Peyer's patch (tissue), 4 donors: ENCODE measurements at regions not wholly inside any gene's neighbourhood (a gene's known extent, or its start where the extent isn't known, plus 50 kb on each side); places are given as distances from the start of the nearest gene placed in this dataset.
"Not testable (repeated sequence)": the region's sequence is repeated elsewhere in the genome, so short reads cannot be mapped to it uniquely, and the experiment has no call there.

Experiments
- DNase-seq, 3 donors: peaks; one replicate each; pipeline ENCODE4 v3.0.0-alpha.2; 2017 to 2019
- H3K27ac ChIP-seq, 4 donors: fragments of 200-600 bp; sonication (generic); one replicate each; pipeline ENCODE4 v1.5.1; 2016 to 2019
- H3K27me3 ChIP-seq, 2 donors: fragments of 200-600 bp; sonication (generic); one replicate each; pipeline ENCODE4 v1.5.1; 2019
- H3K36me3 ChIP-seq, 3 donors: fragments of 200-600 bp; sonication (generic); one replicate each; pipeline ENCODE4 v1.5.1; 2016 to 2019
- H3K4me1 ChIP-seq, 4 donors: fragments of 200-600 bp; sonication (generic); one replicate each; pipeline ENCODE4 v1.5.1; 2016 to 2019
- H3K4me3 ChIP-seq, 4 donors: fragments of 200-600 bp; sonication (generic); 1 replicate in 3 of 4; 2 replicates in 1 of 4; pipeline ENCODE4 v1.5.1; 2016 to 2019; ENCODE audit warnings: mild to moderate bottlenecking in 1 of 4
- H3K9me3 ChIP-seq, 4 donors: fragments of 200-600 bp; sonication (generic); one replicate each; pipeline ENCODE4 v1.5.1; 2016 to 2019; ENCODE audit warnings: mild to moderate bottlenecking in 1 of 4
- CTCF ChIP-seq, 6 experiments: fragments of 450-650 bp in 4 of 6; fragments of 200-600 bp in 2 of 6; sonication (generic) in 1 of 6; IDR thresholded peaks; one replicate each; pipeline ENCODE4 v1.5.1; 2017 to 2019; ENCODE audit warnings: antibody characterized with exemption in 6 of 6, mild to moderate bottlenecking in 3 of 6, moderate library complexity in 1 of 6
- POLR2A ChIP-seq, 2 donors: fragments of 450-650 bp; IDR thresholded peaks; one replicate each; pipeline ENCODE4 v1.5.1; 2017; ENCODE audit warnings: antibody characterized with exemption in 2 of 2, mild to moderate bottlenecking in 2 of 2, moderate library complexity in 2 of 2

DNA sequence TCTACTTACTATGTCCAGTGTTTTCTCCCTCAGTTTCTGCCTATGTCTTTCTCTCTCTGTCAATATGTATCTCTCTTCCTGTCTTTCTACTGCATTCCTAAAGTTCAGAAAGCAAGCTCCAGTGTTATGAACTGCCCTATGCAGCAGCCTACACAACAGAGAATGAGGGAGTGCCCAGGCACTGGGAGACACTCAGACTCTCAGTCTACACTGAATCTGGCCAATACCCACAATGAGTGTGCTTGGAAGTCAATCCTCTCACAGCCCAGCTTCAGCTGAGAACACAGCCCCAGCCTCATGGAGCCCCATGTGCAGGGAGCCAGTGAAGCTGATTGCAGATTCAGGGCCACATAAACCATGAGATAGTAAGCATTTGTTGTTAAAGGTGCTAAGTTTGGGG is 128.7 kb downstream of the ALG10 start:
- Histone ChIP-seq H3K27ac (no peak overlapping the region), H3K4me3 (no peak overlapping the region), H3K4me1 (no peaks in the 10 kb centered on the region), H3K27me3 (no peaks in the 10 kb centered on the region), H3K9me3 (no peaks in the 10 kb centered on the region), H3K36me3 (no peaks in the 10 kb centered on the region)
- no peak for DNase-seq
- TF ChIP-seq POLR2A (IDR thresholded peaks at IDR 0.05) (no peak), CTCF (IDR thresholded peaks at IDR 0.05) (no peak)

DNA sequence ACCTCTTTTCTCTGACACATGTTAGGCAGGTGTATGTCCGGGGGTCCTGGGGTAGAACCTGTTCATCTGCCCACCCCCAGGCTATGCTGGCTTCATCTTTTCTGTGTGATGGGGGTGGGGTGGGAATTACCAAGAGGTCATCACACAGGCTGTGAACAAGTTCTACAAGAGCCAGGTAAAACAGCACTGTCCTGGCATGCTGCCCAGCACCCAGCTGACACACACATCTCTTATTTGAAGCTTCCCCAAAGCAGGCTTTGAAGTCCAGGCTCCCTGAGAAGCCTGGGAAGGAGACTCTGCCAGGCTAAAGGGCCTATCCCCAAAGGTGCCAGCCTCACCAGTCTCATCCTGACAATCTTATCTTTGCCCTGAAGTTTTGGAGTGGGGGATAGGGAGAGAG is 141.1 kb downstream of the ALG10 start:
- H3K9me3 ChIP-seq = no peaks in the 10 kb centered on the region
- H3K36me3 ChIP-seq = no peaks in the 10 kb centered on the region
- H3K4me3 ChIP-seq = no peak overlapping the region
- no peak for DNase-seq
- H3K4me1 ChIP-seq = no peaks in the 10 kb centered on the region
- H3K27me3 ChIP-seq = no peaks in the 10 kb centered on the region
- TF ChIP-seq POLR2A (IDR thresholded peaks at IDR 0.05) (no peak), CTCF (IDR thresholded peaks at IDR 0.05) (no peak)
- H3K27ac ChIP-seq = no peak overlapping the region

GRCh38 chr12:34166427-34167060 is 144.2 kb downstream of the ALG10 start:
- Histone ChIP-seq H3K27ac (no peak overlapping the region), H3K4me1 (no peaks in the 10 kb centered on the region), H3K36me3 (no peaks in the 10 kb centered on the region), H3K9me3 (no peaks in the 10 kb centered on the region), H3K4me3 (no peak overlapping the region), H3K27me3 (no peaks in the 10 kb centered on the region)
- no peak for DNase-seq
- TF ChIP-seq POLR2A (IDR thresholded peaks at IDR 0.05) (no peak), CTCF (IDR thresholded peaks at IDR 0.05) (no peak)

DNA sequence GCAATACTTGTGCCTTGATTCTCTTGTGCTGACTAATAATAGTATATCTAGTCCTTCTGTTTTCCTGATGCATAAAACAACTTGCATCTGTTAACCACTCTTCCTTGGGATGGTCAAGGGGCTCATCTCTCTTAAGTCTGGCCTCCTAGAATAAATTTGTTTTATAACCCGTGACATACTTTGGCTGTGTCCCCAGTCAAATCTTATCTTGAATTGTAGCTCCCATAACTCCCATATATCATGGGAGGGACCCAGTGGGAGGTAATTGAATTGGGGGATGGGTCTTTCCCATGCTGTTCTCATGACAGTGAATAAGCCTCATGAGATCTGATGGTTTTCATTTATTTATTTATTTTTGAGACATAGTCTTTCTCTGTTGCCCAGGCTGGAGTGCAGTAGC is 146.2 kb downstream of the ALG10 start:
- DNase-seq = not testable (repeated sequence)

GRCh38 chr12:34186492-34186891 is 164.2 kb downstream of the ALG10 start:
- TF ChIP-seq CTCF (IDR thresholded peaks at IDR 0.05) (no peak), POLR2A (IDR thresholded peaks at IDR 0.05) (no peak)
- Histone ChIP-seq H3K9me3 (no peaks in the 10 kb centered on the region), H3K27ac (no peak overlapping the region), H3K4me3 (no peak overlapping the region), H3K4me1 (no peaks in the 10 kb centered on the region), H3K27me3 (no peaks in the 10 kb centered on the region), H3K36me3 (no peaks in the 10 kb centered on the region)
- no peak for DNase-seq

More for the DNA sequence above, 146.2 kb downstream of the ALG10 start:
- not testable (repeated sequence) for H3K4me3 ChIP-seq, H3K27me3 ChIP-seq, H3K36me3 ChIP-seq, H3K9me3 ChIP-seq, H3K27ac ChIP-seq, H3K4me1 ChIP-seq

DNA sequence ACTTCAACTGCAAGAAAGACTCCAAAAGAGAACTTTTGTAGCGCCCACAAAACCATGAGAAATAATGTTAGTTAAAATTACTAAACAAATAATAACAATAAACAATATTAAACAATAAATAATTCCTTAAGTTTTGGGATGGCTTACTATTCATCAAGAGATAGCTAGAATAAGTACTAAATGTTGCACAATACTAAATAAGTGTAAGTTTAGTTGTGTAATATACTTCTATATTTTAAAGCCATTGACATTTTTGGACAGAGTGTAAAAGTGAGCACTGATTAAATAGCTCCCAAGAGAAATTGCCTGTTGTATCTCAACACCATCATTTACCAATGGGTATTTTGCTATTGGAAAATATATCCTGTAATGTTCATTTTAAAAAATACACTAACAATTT is 166.7 kb downstream of the ALG10 start:
- H3K9me3 ChIP-seq = no peaks in the 10 kb centered on the region
- H3K27ac ChIP-seq = no peak overlapping the region
- H3K4me1 ChIP-seq = no peaks in the 10 kb centered on the region
- no peak for DNase-seq
- H3K27me3 ChIP-seq = no peaks in the 10 kb centered on the region
- H3K36me3 ChIP-seq = no peaks in the 10 kb centered on the region
- no peak overlapping the region for H3K4me3 ChIP-seq
- no peak for TF ChIP-seq POLR2A (IDR thresholded peaks at IDR 0.05)
- no peak for TF ChIP-seq CTCF (IDR thresholded peaks at IDR 0.05)
